ENCODE measurements at regions not wholly inside any gene's neighbourhood (a gene's known extent, or its start where the extent isn't known, plus 50 kb on each side); places are given as distances from the start of the nearest gene placed in this dataset.

DNA sequence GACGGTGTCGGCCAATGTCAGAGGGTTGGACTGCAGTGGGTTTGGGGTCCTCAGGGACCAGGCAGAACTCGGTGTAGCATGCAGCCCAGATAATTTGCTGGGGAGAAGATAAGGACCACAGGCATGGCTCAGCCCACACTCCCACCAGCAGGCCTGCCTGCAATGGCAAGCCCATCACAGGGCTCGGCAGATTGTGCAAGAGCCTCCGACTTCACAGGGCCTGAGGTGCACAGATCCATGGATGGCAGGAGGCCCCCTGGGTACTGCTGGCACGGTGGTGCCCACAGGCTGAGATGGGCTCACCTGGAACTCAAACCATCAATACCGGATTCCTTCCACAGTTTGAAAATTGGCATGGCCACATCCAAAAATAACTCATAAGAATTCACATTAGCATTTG lies 180.3 kb downstream of the TTLL2 start:
- H3K27me3 Mint-ChIP-seq (ENCODE audit: low read depth) = peaks cover 30% of the 10 kb centered on the region
- H3K4me3 Mint-ChIP-seq = no peak overlapping the region
- H3K4me1 Mint-ChIP-seq = peaks cover 6% of the 10 kb centered on the region
- TF ChIP-seq, protein P1, sequence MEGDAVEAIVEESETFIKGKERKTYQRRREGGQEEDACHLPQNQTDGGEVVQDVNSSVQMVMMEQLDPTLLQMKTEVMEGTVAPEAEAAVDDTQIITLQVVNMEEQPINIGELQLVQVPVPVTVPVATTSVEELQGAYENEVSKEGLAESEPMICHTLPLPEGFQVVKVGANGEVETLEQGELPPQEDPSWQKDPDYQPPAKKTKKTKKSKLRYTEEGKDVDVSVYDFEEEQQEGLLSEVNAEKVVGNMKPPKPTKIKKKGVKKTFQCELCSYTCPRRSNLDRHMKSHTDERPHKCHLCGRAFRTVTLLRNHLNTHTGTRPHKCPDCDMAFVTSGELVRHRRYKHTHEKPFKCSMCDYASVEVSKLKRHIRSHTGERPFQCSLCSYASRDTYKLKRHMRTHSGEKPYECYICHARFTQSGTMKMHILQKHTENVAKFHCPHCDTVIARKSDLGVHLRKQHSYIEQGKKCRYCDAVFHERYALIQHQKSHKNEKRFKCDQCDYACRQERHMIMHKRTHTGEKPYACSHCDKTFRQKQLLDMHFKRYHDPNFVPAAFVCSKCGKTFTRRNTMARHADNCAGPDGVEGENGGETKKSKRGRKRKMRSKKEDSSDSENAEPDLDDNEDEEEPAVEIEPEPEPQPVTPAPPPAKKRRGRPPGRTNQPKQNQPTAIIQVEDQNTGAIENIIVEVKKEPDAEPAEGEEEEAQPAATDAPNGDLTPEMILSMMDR (IDR thresholded peaks at IDR 0.05; ENCODE audit: unreplicated experiment) = no peak
- no peaks in the 10 kb centered on the region for H3K36me3 Mint-ChIP-seq
- H3K27ac Mint-ChIP-seq = no peak overlapping the region
- no peak for DNase-seq (ENCODE audit: low spot score in 2 of 2, unreplicated experiment in 2 of 2)
- H3K9me3 Mint-ChIP-seq = no peaks in the 10 kb centered on the region

DNA sequence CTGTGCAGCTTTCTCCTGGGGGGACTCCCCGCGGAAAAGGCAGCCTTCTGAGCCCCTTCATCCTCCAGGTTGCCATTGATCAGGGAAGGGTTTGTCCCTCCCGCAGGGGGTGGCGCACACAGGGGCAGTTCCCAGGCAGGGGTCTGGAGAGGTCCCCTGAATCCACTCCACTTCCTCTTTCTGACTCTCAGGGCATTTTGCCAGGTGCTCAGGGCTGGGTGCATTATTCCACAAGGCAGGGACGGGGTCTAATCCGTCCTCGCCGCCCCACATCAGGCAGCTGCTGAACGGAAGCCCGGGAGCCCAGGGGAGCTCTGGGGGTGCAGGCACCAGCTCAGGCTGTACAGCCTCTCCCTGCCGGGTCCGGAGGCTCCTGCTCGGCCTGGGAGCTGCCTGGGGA lies 180.9 kb downstream of the TTLL2 start:
- H3K9me3 Mint-ChIP-seq = no peaks in the 10 kb centered on the region

DNA sequence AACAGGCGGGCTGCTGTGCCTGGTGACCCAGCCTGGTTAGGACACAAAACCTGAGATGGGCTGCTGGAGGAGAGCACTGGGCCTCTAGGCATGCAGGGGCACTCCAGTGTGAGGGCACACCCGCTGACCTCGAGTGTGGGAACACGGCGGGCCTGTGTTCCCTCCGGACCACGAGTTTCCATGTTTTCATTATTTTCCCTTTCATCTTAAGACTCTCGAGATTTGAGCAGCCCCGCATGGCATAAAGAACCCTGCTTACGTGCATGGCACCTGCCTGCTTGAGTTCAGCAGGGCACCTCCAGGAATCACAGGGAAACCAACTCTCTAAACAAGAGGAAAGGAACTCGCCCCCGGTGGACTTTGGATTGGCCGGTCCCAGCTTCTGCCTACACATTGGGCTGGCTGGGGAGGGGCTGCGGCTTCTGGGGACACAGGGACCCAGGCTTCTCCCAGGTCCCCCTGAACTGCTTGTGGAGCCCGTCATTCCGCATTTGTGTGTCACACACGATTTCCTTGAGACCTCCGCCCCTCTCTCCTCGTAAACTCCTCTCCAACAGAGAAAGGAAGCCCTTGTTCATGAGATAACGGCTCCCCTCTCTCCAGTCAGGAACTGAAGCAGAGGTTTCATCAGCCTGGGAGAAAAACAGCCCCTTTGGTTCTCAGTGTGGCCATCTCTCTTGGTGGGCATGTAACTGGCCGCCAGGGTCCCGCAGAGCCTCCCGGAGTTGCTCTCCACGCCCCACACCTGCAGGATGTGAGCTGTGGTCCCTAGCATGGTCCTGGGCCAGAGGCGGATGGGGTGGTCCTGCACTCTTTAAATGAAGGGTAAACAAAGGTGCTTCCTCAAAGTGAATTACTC lies 181.8 kb downstream of the TTLL2 start:
- TF ChIP-seq, protein P1 (IDR thresholded peaks at IDR 0.05; ENCODE audit: unreplicated experiment) = no peak
- peaks cover 28% of the 10 kb centered on the region for H3K27me3 Mint-ChIP-seq (ENCODE audit: low read depth)

More for the DNA sequence above, 180.9 kb downstream of the TTLL2 start:
- Mint-ChIP-seq H3K4me3 (no peak overlapping the region), H3K4me1 (peaks cover 6% of the 10 kb centered on the region), H3K27me3 (ENCODE audit: low read depth) (peaks cover 31% of the 10 kb centered on the region), H3K27ac (no peak overlapping the region), H3K36me3 (no peaks in the 10 kb centered on the region)
- TF ChIP-seq, protein P1 (IDR thresholded peaks at IDR 0.05; ENCODE audit: unreplicated experiment) = no peak
- DNase-seq (ENCODE audit: low spot score in 2 of 2, unreplicated experiment in 2 of 2) = no peak

DNA sequence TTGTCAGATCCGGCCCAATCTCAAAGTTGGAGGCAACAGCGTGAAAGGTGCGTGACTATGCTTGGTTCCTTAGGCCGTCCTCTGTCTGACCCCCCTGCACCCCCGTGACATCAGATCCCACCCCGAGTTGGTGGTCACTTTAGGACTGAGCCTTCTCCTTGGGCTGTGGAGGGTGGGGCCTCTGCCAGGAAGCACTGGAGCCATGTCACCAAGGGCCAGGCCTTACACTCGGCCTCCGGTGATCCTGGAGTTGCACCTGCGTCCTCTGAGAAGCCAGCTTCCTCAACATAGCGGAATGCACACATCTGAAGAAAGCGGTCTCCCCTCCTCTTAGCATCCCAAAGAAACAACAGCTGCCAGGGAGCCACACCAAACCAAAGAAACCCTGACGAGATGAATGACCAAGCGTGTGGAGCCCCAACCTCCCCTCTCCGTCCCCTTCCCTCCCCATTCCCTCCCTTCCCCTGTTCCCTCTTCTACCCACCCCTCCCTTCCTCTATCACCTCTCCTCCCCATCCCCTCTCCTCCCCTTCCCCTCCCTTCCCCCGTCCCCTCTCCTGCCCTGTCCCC lies 182.6 kb downstream of the TTLL2 start:
- no peak for DNase-seq (ENCODE audit: low spot score in 2 of 2, unreplicated experiment in 2 of 2)
- Mint-ChIP-seq H3K27me3 (ENCODE audit: low read depth) (peaks cover 25% of the 10 kb centered on the region), H3K4me1 (peaks cover 11% of the 10 kb centered on the region), H3K9me3 (no peaks in the 10 kb centered on the region), H3K36me3 (no peaks in the 10 kb centered on the region), H3K27ac (no peak overlapping the region), H3K4me3 (no peak overlapping the region)
- TF ChIP-seq, protein P1 (IDR thresholded peaks at IDR 0.05; ENCODE audit: unreplicated experiment) = no peak

More for the DNA sequence above, 181.8 kb downstream of the TTLL2 start:
- Mint-ChIP-seq H3K9me3 (no peaks in the 10 kb centered on the region), H3K27ac (no peak overlapping the region), H3K36me3 (no peaks in the 10 kb centered on the region), H3K4me3 (no peak overlapping the region), H3K4me1 (peaks cover 7% of the 10 kb centered on the region)
- no peak for DNase-seq (ENCODE audit: low spot score in 2 of 2, unreplicated experiment in 2 of 2)

DNA sequence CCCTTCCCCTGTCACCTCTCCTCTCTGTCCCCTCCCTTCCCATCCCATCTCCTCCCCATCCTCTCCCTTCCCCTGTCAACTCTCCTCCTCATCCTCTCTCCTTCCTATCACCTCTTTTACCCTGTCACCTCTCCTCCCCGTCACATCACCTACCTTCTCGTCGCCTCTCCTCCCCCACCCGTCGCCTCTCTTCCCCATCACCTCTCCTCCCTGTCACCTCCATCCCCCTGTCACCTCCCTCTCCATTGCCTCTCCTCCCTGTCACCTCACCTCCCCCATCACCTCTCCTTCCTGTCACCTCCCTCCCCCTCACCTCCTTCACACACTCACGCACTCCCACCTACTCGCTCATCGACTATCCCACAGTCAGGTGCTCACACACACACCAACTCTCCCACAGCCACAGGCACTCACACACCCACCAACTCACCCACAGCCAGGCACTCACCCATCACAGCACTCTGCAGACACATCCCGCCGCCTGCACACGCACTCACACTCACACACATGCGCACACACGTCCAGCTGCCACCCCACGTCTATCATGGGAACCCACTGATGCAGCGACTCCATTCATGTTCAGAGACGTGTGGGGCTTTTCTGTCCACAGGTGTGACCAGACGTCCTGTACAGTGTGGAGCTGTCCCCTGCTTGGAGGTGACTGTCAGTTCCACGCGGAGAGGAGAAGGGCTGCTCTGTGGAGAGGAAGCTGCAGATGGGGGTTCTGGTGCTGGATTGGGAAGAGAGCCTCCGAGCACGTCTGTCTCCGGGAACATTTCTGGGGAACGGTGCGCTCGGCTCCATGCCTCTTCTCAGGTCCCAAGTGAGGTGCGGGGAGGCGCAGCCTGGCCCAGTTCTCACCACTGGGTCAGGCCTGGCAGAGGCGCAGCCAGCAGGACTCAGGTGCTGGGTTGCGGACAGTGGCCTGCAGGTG lies 184.3 kb downstream of the TTLL2 start:
- Mint-ChIP-seq H3K27ac (no peak overlapping the region), H3K27me3 (ENCODE audit: low read depth) (peaks cover 23% of the 10 kb centered on the region), H3K4me1 (peaks cover 24% of the 10 kb centered on the region)

More for the DNA sequence above, 184.3 kb downstream of the TTLL2 start:
- Mint-ChIP-seq H3K9me3 (no peaks in the 10 kb centered on the region), H3K36me3 (no peaks in the 10 kb centered on the region), H3K4me3 (no peak overlapping the region)
- TF ChIP-seq, protein P1 (IDR thresholded peaks at IDR 0.05; ENCODE audit: unreplicated experiment) = no peak
- DNase-seq (ENCODE audit: low spot score in 2 of 2, unreplicated experiment in 2 of 2) = no peak

Data from mesothelial cell of epicardium (in vitro differentiated cells).